Lower lobe of right lung (tissue), 2 donors: ENCODE measurements at regions not wholly inside any gene's neighbourhood (a gene's known extent, or its start where the extent isn't known, plus 50 kb on each side); places are given as distances from the start of the nearest gene placed in this dataset.

Source experiments
- ATAC-seq, 2 donors: fragments of 200-7000 bp; cut with Tn5 transposase; one replicate each; pipeline ENCODE4 v1.9.1; 2020 to 2022; ENCODE audit warnings: mild to moderate bottlenecking in 2 of 2, moderate library complexity in 2 of 2
- DNase-seq: peaks from one replicate; pipeline ENCODE4 v3.0.0-alpha.2; 2020
- H3K27ac ChIP-seq: fragments of 200-600 bp; one replicate; pipeline ENCODE4 v1.8.0; 2022
- H3K27me3 ChIP-seq: fragments of 200-600 bp; one replicate; pipeline ENCODE4 v1.8.0; 2022; ENCODE audit warnings: low read depth
- H3K36me3 ChIP-seq: fragments of 200-600 bp; one replicate; pipeline ENCODE4 v1.8.0; 2022; ENCODE audit warnings: mild to moderate bottlenecking
- H3K4me1 ChIP-seq: fragments of 200-600 bp; one replicate; pipeline ENCODE4 v1.8.0; 2022
- H3K4me3 ChIP-seq: fragments of 200-600 bp; one replicate; pipeline ENCODE4 v1.8.0; 2022; ENCODE audit warnings: mild to moderate bottlenecking
- H3K9me3 ChIP-seq: fragments of 200-600 bp; one replicate; pipeline ENCODE4 v1.8.0; 2022
- CTCF ChIP-seq: fragments of 200-600 bp; IDR thresholded peaks from one replicate; pipeline ENCODE4 v1.8.0; 2022; ENCODE audit warnings: antibody characterized with exemption, mild to moderate bottlenecking
- intact Hi-C: fragments of 100-400 bp; cut with DNase I; formaldehyde crosslinking; loops from one replicate; pipeline ENCODE4 v1.11.0; 2022
- donor health status: DM: no; HTN: yes; CAD: no; lungs with severe emphysema.

DNA sequence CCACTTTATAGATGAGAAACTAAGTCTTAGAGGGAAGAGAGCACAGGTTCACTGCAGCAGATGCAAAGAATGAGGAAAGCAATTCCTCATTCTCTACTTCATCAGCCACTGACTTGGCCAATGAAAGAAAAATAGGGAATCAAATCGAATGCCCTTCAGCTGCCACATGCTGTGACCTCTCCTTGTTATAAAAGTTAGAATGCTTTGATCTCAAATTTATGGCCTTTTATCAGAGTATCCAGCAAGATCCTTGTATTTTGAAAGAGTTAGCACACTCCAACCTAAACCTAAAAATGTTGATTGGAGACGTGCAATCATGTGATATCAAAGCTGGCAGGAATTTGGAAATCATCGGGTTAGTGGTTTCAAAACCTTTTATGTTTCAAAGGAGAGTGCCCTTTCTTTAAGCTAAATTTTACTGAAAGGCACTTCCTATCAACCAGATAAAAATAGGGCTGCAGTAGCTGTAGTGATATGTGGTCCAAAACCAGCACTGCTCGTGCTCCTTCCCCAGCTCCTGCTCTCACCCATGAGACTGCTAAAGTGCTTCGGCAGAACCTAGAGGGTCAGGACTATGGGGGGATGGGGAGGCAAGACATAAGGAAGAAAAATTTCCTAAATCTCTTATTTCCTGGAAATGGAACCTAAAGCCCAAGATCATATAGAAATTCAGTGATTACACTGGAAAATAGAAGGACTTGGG lies 617.0 kb downstream of the PYDC2 start:
- no peaks in the 10 kb centered on the region for H3K4me1 ChIP-seq
- no peaks in the 10 kb centered on the region for H3K9me3 ChIP-seq
- no peak overlapping the region for H3K4me3 ChIP-seq
- TF ChIP-seq CTCF = no peak
- no peaks in the 10 kb centered on the region for H3K36me3 ChIP-seq
- H3K27ac ChIP-seq = no peak overlapping the region
- no peak for ATAC-seq
- DNase-seq = no peak
- intact Hi-C loops = no loop called here
- H3K27me3 ChIP-seq = no peaks in the 10 kb centered on the region

DNA sequence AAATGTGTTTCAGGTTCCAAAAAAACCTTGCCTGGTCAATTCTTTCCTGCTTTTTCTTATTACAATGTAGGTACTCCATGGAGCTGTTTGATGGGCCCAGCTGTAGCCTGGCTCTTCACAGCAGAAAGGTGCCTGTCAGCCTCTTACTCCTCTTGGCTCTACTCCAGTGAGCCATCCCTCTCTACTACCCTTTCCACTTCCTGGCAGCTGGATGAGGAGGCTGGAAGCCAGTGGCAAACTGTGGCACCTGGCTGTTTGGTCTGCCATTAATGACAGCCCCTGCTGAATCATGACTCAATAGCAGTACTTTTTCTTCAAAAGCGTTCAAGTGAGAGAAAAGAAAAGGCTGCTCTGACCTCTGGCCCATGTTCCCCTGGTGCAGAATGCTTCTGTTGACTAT lies 618.1 kb downstream of the PYDC2 start:
- no peak overlapping the region for H3K4me3 ChIP-seq
- no peaks in the 10 kb centered on the region for H3K27me3 ChIP-seq
- intact Hi-C loops = no loop called here
- TF ChIP-seq CTCF = no peak
- H3K9me3 ChIP-seq = no peaks in the 10 kb centered on the region
- H3K4me1 ChIP-seq = no peaks in the 10 kb centered on the region
- ATAC-seq = no peak
- H3K27ac ChIP-seq = no peak overlapping the region
- no peak for DNase-seq
- H3K36me3 ChIP-seq = no peaks in the 10 kb centered on the region

- H3K9me3 ChIP-seq = no peaks in the 10 kb centered on the region
- ATAC-seq (no peak), DNase-seq (no peak)
- H3K4me1 ChIP-seq = no peaks in the 10 kb centered on the region
- H3K27me3 ChIP-seq = no peaks in the 10 kb centered on the region
- TF ChIP-seq CTCF = no peak
- H3K36me3 ChIP-seq = no peaks in the 10 kb centered on the region
- H3K27ac ChIP-seq = no peak overlapping the region
- no peak overlapping the region for H3K4me3 ChIP-seq
- intact Hi-C loops = no loop called here
These were observed 619.4 kb downstream of the PYDC2 start for GRCh38 chr3:192080336-192080735.

- H3K27me3 ChIP-seq = no peaks in the 10 kb centered on the region
- H3K36me3 ChIP-seq = no peaks in the 10 kb centered on the region
- TF ChIP-seq CTCF = no peak
- no peaks in the 10 kb centered on the region for H3K4me1 ChIP-seq
- no peak overlapping the region for H3K4me3 ChIP-seq
- intact Hi-C loops = no loop called here
- no peak for ATAC-seq
- no peak for DNase-seq
- no peaks in the 10 kb centered on the region for H3K9me3 ChIP-seq
- H3K27ac ChIP-seq = no peak overlapping the region
These were observed 622.0 kb downstream of the PYDC2 start for GRCh38 chr3:192082730-192083660.
